ENCODE measurements at regions not wholly inside any gene's neighbourhood (a gene's known extent, or its start where the extent isn't known, plus 50 kb on each side); places are given as distances from the start of the nearest gene placed in this dataset.

DNA sequence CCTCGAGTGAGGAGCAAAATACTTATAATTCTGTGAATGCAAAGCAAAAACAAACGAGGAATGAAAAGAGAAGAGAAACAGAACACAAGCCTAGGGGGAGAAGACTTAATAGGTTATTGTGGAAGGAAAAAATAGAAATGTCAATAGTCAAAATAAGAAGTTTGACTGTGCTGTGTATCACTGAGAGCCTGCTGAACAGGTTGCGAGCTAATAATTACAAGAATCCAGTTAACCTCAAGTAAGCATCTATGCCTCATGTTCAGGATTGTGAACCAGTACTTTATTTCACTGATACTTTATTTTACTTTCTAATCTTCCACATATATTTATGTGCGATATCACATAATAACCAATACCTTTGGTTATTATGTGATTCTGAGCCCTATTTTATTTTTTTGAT is 316.7 kb downstream of the OTUD1 start:
- TF ChIP-seq, protein P1, sequence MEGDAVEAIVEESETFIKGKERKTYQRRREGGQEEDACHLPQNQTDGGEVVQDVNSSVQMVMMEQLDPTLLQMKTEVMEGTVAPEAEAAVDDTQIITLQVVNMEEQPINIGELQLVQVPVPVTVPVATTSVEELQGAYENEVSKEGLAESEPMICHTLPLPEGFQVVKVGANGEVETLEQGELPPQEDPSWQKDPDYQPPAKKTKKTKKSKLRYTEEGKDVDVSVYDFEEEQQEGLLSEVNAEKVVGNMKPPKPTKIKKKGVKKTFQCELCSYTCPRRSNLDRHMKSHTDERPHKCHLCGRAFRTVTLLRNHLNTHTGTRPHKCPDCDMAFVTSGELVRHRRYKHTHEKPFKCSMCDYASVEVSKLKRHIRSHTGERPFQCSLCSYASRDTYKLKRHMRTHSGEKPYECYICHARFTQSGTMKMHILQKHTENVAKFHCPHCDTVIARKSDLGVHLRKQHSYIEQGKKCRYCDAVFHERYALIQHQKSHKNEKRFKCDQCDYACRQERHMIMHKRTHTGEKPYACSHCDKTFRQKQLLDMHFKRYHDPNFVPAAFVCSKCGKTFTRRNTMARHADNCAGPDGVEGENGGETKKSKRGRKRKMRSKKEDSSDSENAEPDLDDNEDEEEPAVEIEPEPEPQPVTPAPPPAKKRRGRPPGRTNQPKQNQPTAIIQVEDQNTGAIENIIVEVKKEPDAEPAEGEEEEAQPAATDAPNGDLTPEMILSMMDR (IDR thresholded peaks at IDR 0.05; ENCODE audit: low read depth, low read length): no peak
- Histone ChIP-seq H3K9me3 (ENCODE audit: control insufficient read depth, insufficient read depth, low read length) (peaks cover 14% of the 10 kb centered on the region), H3K27me3 (ENCODE audit: control insufficient read depth, insufficient read depth, low read length) (no peaks in the 10 kb centered on the region), H3K27ac (ENCODE audit: low read depth, low read length) (no peak overlapping the region), H3K4me3 (ENCODE audit: low read depth, low read length) (no peak overlapping the region)
- DNase-seq (ENCODE audit: low read depth, low spot score): no peak
- ChIA-PET POLR2A (no interaction called here), CTCF (no interaction called here)

DNA sequence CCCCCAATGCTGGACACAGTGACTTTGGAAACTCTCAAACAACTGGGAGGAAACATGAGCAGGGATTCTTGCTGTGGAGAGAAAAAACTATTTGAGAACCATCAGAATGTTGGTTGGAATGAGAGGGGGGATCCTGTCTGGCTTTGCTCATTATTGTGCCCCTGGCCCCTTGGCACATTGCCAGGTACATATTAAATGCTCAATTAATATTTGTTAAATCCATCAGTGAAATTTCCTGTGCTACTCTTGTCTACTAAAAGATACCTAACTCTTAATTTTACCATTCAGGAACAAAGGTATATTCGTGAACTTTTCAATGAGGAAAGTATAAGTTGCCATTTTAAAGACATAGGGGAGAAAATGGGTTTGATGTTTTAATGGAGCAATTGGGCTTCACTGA is 329.4 kb downstream of the OTUD1 start:
- H3K27ac ChIP-seq (ENCODE audit: low read depth, low read length): no peak overlapping the region
- H3K27me3 ChIP-seq (ENCODE audit: control insufficient read depth, insufficient read depth, low read length): no peaks in the 10 kb centered on the region
- TF ChIP-seq, protein P1 (IDR thresholded peaks at IDR 0.05; ENCODE audit: low read depth, low read length): no peak
- DNase-seq (ENCODE audit: low read depth, low spot score): no peak
- no peak overlapping the region for H3K4me3 ChIP-seq (ENCODE audit: low read depth, low read length)
- POLR2A ChIA-PET: no interaction called here
- CTCF ChIA-PET: no interaction called here
- peaks cover 13% of the 10 kb centered on the region; the same call in 1 of the 2 replicates for H3K9me3 ChIP-seq (ENCODE audit: control insufficient read depth, insufficient read depth, low read length)

DNA sequence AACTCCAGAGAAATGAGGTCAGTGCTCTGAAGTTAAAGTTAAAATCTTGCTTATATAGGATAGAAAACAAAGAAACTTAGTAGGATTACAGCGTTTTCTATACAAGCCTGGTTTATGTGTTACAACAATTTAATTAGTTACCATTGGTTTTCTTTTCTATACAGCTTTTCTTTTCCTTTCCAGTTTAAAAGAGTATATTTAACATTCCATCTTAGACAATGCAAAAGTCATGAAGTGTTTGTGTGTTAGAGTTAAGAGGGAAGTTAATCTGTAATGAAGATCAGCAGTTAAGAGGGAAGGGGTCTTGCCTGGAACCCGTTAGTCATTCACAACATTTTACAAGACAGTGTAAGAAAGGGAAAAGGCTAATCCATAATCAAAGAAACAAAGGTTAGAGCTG is 338.3 kb downstream of the OTUD1 start:
- CTCF ChIA-PET: no interaction called here
- Histone ChIP-seq H3K27me3 (ENCODE audit: control insufficient read depth, insufficient read depth, low read length) (no peaks in the 10 kb centered on the region), H3K27ac (ENCODE audit: low read depth, low read length) (no peak overlapping the region), H3K9me3 (ENCODE audit: control insufficient read depth, insufficient read depth, low read length) (peaks cover 9% of the 10 kb centered on the region), H3K4me3 (ENCODE audit: low read depth, low read length) (no peak overlapping the region)
- DNase-seq (ENCODE audit: low read depth, low spot score): no peak
- POLR2A ChIA-PET: no interaction called here
- TF ChIP-seq, protein P1 (IDR thresholded peaks at IDR 0.05; ENCODE audit: low read depth, low read length): no peak

DNA sequence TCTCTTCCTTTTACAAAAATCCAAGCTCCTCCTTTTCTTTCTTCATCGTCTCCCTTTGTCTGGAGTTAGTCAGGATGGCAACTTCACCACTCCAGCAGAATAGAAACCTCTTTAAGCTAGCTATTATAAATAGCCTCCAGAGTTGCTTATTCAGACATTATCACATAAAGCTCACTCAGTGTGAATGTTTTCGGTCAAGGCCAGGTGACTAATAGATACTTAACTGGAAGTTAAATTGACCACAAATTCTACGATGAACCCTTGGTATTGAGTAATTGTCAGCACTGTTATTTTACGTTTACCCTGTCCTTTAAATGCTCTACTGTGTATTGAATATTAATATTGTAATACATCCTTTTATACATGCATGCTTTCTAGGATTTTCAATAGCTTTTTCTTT is 340.4 kb downstream of the OTUD1 start:
- Histone ChIP-seq H3K4me3 (ENCODE audit: low read depth, low read length) (no peak overlapping the region), H3K27ac (ENCODE audit: low read depth, low read length) (no peak overlapping the region), H3K9me3 (ENCODE audit: control insufficient read depth, insufficient read depth, low read length) (peaks cover 8% of the 10 kb centered on the region), H3K27me3 (ENCODE audit: control insufficient read depth, insufficient read depth, low read length) (no peaks in the 10 kb centered on the region)
- TF ChIP-seq, protein P1 (IDR thresholded peaks at IDR 0.05; ENCODE audit: low read depth, low read length): no peak
- no peak for DNase-seq (ENCODE audit: low read depth, low spot score)
- CTCF ChIA-PET: no interaction called here
- POLR2A ChIA-PET: no interaction called here

DNA sequence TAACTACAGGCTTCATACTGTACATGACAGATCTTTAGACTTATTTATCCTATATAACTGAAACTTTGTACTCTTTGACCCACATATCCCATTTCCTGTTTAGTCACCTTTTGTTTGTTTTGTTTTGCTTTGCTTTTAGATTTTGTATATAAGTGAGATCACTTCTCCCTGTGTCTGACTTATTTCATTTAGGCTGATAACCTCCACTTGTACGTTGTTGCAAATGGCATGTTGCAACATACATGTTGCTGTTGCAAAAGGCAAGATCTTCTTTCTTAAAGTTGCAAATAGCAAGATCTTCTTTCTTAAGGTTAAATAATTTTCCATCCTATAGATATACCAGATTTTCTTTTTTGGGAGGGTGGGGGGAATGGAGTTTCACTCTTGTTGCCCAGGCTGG is 341.5 kb downstream of the OTUD1 start:
- TF ChIP-seq, protein P1 (IDR thresholded peaks at IDR 0.05; ENCODE audit: low read depth, low read length): no peak
- ChIA-PET POLR2A (no interaction called here), CTCF (no interaction called here)
- DNase-seq (ENCODE audit: low read depth, low spot score): no peak
- Histone ChIP-seq H3K4me3 (ENCODE audit: low read depth, low read length) (no peak overlapping the region), H3K27me3 (ENCODE audit: control insufficient read depth, insufficient read depth, low read length) (no peaks in the 10 kb centered on the region), H3K27ac (ENCODE audit: low read depth, low read length) (no peak overlapping the region), H3K9me3 (ENCODE audit: control insufficient read depth, insufficient read depth, low read length) (peaks cover 5% of the 10 kb centered on the region; the same call in 1 of the 2 replicates)
